ENCODE measurements at regions not wholly inside any gene's neighbourhood (a gene's known extent, or its start where the extent isn't known, plus 50 kb on each side); places are given as distances from the start of the nearest gene placed in this dataset.

DNA sequence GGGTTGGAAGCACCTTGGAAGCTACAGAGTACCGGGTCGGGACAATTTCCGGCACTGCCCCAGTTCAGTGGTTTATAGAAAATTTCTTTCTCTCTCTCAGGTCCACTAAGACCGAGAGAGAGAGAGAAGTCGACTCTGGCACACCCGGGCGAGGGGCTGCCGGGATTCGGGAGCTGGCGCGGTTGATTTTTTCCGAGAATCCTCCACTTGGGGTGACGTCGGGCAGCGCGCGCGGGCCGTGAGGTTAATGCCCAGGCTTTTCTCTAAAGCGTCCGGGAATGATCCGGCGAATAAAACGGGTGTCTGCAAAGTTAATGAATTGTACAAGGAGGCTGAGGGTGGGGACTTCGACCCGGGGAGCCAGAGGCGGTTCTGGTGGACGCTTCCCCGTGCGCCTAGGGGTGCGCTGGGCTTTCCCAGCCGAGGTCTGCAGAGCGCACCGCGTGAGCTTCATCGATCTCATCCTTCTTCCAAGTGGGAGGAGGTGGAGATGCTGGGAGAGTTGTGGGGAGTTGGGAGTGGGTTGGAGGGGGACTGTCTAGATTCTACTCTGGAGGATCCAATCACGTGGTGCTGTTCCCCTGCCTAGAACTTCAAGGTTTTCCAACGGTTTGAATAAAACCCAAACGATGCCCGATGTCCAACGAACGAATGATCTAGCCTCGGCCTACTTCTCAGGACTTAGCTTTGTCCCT, 51.9 kb upstream of the TBX3 start:
- no peak for DNase-seq (ENCODE audit: low spot score)

DNA sequence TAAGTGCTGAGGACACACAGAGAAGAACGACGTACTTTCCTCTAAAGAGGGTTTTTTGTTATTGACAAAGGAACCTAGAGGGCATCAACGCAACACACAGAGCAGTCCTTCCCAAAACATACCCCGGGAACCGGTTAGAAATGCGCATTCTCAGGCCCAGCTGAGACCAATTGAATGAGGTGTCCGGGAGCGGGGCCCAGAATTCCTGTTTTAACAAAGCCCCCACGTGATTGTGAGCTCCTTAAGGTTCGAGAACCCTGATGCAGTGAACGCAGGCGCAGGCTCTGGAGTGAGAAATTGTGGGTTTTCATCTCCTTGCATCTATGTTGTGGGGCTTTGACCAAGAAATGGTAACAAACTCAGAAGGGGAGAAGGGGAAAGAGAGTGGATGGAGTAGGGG, 51.0 kb upstream of the TBX3 start:
- no peak for DNase-seq (ENCODE audit: low spot score)

DNA sequence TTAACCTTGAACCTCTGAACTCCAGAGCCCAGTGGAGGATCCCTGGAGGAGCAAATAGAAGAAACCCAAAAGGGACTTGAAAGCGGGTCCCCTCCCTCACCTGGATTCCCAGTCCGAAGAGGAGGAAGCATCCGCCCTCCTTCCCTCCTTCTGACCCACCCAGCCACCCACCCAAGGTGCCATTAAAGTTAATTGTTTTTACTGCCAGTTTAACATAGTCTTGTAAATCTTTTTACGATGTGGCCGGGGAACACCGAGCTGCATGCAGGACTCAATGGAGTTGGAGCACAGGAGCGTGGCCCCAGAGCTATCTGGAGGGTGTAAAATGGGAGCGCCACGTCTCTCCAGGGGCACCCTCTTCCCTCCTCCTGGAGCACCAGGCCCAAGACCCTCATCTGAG, 49.9 kb upstream of the TBX3 start:
- no peak for DNase-seq (ENCODE audit: low spot score)
